ENCODE measurements at regions not wholly inside any gene's neighbourhood (a gene's known extent, or its start where the extent isn't known, plus 50 kb on each side); places are given as distances from the start of the nearest gene placed in this dataset.
"Not testable (repeated sequence)": the region's sequence is repeated elsewhere in the genome, so short reads cannot be mapped to it uniquely, and the experiment has no call there.

DNA sequence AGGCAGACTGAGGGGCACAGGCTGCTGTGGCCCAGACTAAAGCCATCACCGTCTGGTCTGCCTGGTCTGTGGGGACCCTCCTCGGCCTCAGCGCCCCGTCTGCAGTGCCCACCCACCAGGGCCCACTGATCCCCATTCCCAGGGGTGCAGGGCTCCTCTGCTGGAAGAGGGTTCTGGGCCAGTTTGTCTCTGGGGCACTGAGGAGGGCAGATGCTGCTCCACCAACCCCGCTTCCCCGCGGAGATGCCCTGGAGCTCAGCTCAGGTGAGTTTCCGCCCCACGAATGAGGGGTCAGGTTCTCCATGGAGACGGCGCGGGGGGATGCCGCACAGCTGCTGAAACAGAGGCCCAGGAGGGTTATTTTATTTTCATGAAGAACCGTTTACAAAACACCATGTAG, 263.3 kb upstream of the SFSWAP start:
- TF ChIP-seq, protein P1, sequence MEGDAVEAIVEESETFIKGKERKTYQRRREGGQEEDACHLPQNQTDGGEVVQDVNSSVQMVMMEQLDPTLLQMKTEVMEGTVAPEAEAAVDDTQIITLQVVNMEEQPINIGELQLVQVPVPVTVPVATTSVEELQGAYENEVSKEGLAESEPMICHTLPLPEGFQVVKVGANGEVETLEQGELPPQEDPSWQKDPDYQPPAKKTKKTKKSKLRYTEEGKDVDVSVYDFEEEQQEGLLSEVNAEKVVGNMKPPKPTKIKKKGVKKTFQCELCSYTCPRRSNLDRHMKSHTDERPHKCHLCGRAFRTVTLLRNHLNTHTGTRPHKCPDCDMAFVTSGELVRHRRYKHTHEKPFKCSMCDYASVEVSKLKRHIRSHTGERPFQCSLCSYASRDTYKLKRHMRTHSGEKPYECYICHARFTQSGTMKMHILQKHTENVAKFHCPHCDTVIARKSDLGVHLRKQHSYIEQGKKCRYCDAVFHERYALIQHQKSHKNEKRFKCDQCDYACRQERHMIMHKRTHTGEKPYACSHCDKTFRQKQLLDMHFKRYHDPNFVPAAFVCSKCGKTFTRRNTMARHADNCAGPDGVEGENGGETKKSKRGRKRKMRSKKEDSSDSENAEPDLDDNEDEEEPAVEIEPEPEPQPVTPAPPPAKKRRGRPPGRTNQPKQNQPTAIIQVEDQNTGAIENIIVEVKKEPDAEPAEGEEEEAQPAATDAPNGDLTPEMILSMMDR (IDR thresholded peaks at IDR 0.05; ENCODE audit: insufficient read depth, low read length): not testable (repeated sequence)
- not testable (repeated sequence) for TF ChIP-seq GABPA (IDR thresholded peaks at IDR 0.05; ENCODE audit: low read depth)
